ENCODE measurements at regions not wholly inside any gene's neighbourhood (a gene's known extent, or its start where the extent isn't known, plus 50 kb on each side); places are given as distances from the start of the nearest gene placed in this dataset.

- no peaks in the 10 kb centered on the region for H3K4me1 ChIP-seq (ENCODE audit: insufficient read depth, low read length)
- H3K27me3 ChIP-seq (ENCODE audit: control insufficient read depth in 1 of 2, insufficient read depth in 2 of 2, low read length in 2 of 2), result no peaks in the 10 kb centered on the region
- ChIA-PET CTCF (ENCODE audit: low intra/inter-chr PET ratio, low total read pairs) (no interaction called here), POLR2A (no interaction called here)
- no peaks in the 10 kb centered on the region for H3K36me3 ChIP-seq (replicated peaks in 1 of 2; ENCODE audit: control insufficient read depth in 1 of 2, insufficient read depth in 2 of 2, low read length in 2 of 2)
- FAIRE-seq (no peak), DNase-seq (ENCODE audit: low spot score) (no peak), ATAC-seq (no peak)
- no TSS peak for BruUV-seq (replicated peaks)
- in situ Hi-C loops (cut with HindIII; ENCODE audit: extremely low pct_ligation_motif_present, low pct_unique_long_range_greater_than_20kb), result no loop called here
- no peaks in the 10 kb centered on the region for H3K9me3 ChIP-seq (ENCODE audit: low read length)
- no peak overlapping the region for H2AFZ ChIP-seq (ENCODE audit: low read length)
- H3K9ac ChIP-seq (ENCODE audit: insufficient read depth, low read depth, low read length), result no peak overlapping the region
- no peaks in the 10 kb centered on the region for H4K20me1 ChIP-seq (ENCODE audit: insufficient read depth, low read length)
- no peaks in the 10 kb centered on the region for H3K79me2 ChIP-seq (ENCODE audit: insufficient read depth, low read length)
- no peak for TF ChIP-seq ATM (IDR thresholded peaks at IDR 0.05; ENCODE audit: borderline replicate concordance)
- TF ChIP-seq NCOA1 (CRISPR knock-in tag; IDR thresholded peaks at IDR 0.05), result no peak
- no peak for TF ChIP-seq ZBTB39 (CRISPR knock-in tag; IDR thresholded peaks at IDR 0.05)
- TF ChIP-seq PHF5A (CRISPR knock-in tag; IDR thresholded peaks at IDR 0.05; ENCODE audit: low read depth, unreplicated experiment), result no peak
- no peak for TF ChIP-seq SMARCE1 (IDR thresholded peaks at IDR 0.05; ENCODE audit: borderline replicate concordance)
- TF ChIP-seq FOXA3 (CRISPR knock-in tag; IDR thresholded peaks at IDR 0.05), result no peak
- no peak for TF ChIP-seq ZSCAN20 (CRISPR knock-in tag; IDR thresholded peaks at IDR 0.05; ENCODE audit: borderline replicate concordance)
- TF ChIP-seq HOXA9 (CRISPR knock-in tag; IDR thresholded peaks at IDR 0.05; ENCODE audit: borderline replicate concordance), result no peak
- TF ChIP-seq NFE2L2 (IDR thresholded peaks at IDR 0.05; ENCODE audit: low read length), result no peak
- no peak for TF ChIP-seq CBX5 (CRISPR knock-in tag; IDR thresholded peaks at IDR 0.05; ENCODE audit: borderline replicate concordance)
- TF ChIP-seq ZBTB7B (CRISPR knock-in tag; IDR thresholded peaks at IDR 0.05), result no peak
- TF ChIP-seq MYNN (CRISPR knock-in tag; IDR thresholded peaks at IDR 0.05; ENCODE audit: low read depth), result no peak
- TF ChIP-seq ARID2 (CRISPR knock-in tag; IDR thresholded peaks at IDR 0.05; ENCODE audit: borderline replicate concordance), result no peak
- TF ChIP-seq, protein P1, sequence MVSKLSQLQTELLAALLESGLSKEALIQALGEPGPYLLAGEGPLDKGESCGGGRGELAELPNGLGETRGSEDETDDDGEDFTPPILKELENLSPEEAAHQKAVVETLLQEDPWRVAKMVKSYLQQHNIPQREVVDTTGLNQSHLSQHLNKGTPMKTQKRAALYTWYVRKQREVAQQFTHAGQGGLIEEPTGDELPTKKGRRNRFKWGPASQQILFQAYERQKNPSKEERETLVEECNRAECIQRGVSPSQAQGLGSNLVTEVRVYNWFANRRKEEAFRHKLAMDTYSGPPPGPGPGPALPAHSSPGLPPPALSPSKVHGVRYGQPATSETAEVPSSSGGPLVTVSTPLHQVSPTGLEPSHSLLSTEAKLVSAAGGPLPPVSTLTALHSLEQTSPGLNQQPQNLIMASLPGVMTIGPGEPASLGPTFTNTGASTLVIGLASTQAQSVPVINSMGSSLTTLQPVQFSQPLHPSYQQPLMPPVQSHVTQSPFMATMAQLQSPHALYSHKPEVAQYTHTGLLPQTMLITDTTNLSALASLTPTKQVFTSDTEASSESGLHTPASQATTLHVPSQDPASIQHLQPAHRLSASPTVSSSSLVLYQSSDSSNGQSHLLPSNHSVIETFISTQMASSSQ (IDR thresholded peaks at IDR 0.05; ENCODE audit: low read depth), result no peak
- TF ChIP-seq, protein P1 (CRISPR knock-in tag; IDR thresholded peaks at IDR 0.05; ENCODE audit: borderline replicate concordance), result no peak
- TF ChIP-seq, protein P2, sequence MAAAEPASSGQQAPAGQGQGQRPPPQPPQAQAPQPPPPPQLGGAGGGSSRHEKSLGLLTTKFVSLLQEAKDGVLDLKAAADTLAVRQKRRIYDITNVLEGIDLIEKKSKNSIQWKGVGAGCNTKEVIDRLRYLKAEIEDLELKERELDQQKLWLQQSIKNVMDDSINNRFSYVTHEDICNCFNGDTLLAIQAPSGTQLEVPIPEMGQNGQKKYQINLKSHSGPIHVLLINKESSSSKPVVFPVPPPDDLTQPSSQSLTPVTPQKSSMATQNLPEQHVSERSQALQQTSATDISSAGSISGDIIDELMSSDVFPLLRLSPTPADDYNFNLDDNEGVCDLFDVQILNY (CRISPR knock-in tag; conservative IDR thresholded peaks at IDR 0.05), result no peak
- TF ChIP-seq HOXA5 (CRISPR knock-in tag; IDR thresholded peaks at IDR 0.05), result no peak
- no peak for TF ChIP-seq TOPORS (CRISPR knock-in tag; IDR thresholded peaks at IDR 0.05)
- TF ChIP-seq NFE2 (CRISPR knock-in tag; IDR thresholded peaks at IDR 0.05), result no peak
- WGBS (ENCODE audit: low lambda C conversion rate), result 2% methylated on average over 3 of the region's 3 CpGs
- intact Hi-C loops (cut with micrococcal nuclease; ENCODE audit: unreplicated experiment), result no loop called here
- no peak overlapping the region for H3K4me3 ChIP-seq (replicated peaks in 1 of 3; ENCODE audit: insufficient read depth in 1 of 3, low read depth in 2 of 3, low read length in 3 of 3)
- no peak overlapping the region for H3K27ac ChIP-seq (ENCODE audit: extremely low read length, insufficient read depth, low read length)
- no peak overlapping the region for H3K4me2 ChIP-seq (ENCODE audit: low read depth, low read length)
These were observed 396.3 kb downstream of the CBLN2 start for GRCh38 chr18:72147830-72148229.

Data from HepG2 (cell line).